Neuronal stem cell (in vitro differentiated cells): ENCODE measurements at regions not wholly inside any gene's neighbourhood (a gene's known extent, or its start where the extent isn't known, plus 50 kb on each side); places are given as distances from the start of the nearest gene placed in this dataset.

ENCODE experiments used
- DNase-seq: peaks from one replicate; pipeline ENCODE4 v3.0.0-alpha.2; 2013; ENCODE audit warnings: low spot score
- H2AFZ ChIP-seq: one replicate; pipeline ENCODE4 v1.6.1; 2013; ENCODE audit warnings: mild to moderate bottlenecking, low read length, inconsistent platforms
- H2AK5ac ChIP-seq: 2 replicates; pipeline ENCODE4 v1.6.1; 2013; ENCODE audit warnings: low read depth, mild to moderate bottlenecking, inconsistent platforms, low read length, moderate library complexity, mixed read lengths
- H2BK120ac ChIP-seq: 2 replicates; pipeline ENCODE4 v1.6.1; 2013; ENCODE audit warnings: low read depth, mild to moderate bottlenecking, inconsistent platforms, low read length, moderate library complexity, mixed read lengths
- H2BK12ac ChIP-seq: one replicate; pipeline ENCODE4 v1.6.1; 2013; ENCODE audit warnings: low read length, inconsistent platforms
- H2BK15ac ChIP-seq: 2 replicates; pipeline ENCODE4 v1.6.1; 2013; ENCODE audit warnings: mild to moderate bottlenecking, low read length, inconsistent platforms, mixed read lengths
- H2BK5ac ChIP-seq: one replicate; pipeline ENCODE4 v1.6.1; 2013; ENCODE audit warnings: inconsistent platforms, mild to moderate bottlenecking, low read length, moderate library complexity
- H3K14ac ChIP-seq: one replicate; pipeline ENCODE4 v1.6.1; 2013; ENCODE audit warnings: low read length, inconsistent platforms
- H3K18ac ChIP-seq: 2 replicates; pipeline ENCODE4 v1.6.1; 2013; ENCODE audit warnings: low read length, inconsistent platforms
- H3K23ac ChIP-seq: 2 replicates; pipeline ENCODE4 v1.6.1; 2013; ENCODE audit warnings: low read depth, mild to moderate bottlenecking, mixed read lengths, low read length, inconsistent platforms; ENCODE audit not compliant: poor library complexity
- H3K27ac ChIP-seq: replicated peaks from 3 replicates; pipeline ENCODE4 v1.5.1; 2013; ENCODE audit warnings: low read length, inconsistent platforms
- H3K27me3 ChIP-seq, 3 experiments: 2 replicates each; pipeline ENCODE4 v1.6.1; 2013; ENCODE audit warnings: low read length in 3 of 3, mild to moderate bottlenecking in 2 of 3, inconsistent platforms in 1 of 3, low read depth in 1 of 3, mixed read lengths in 1 of 3, moderate library complexity in 1 of 3; ENCODE audit not compliant: control insufficient read depth in 3 of 3, insufficient read depth in 3 of 3
- H3K36me3 ChIP-seq, 2 donors: replicated peaks in 1 of 2; 2 replicates each; pipeline ENCODE4 v1.6.1; 2013; ENCODE audit warnings: low read length in 2 of 2; ENCODE audit not compliant: control insufficient read depth in 2 of 2, insufficient read depth in 2 of 2
- H3K4ac ChIP-seq: 2 replicates; pipeline ENCODE4 v1.6.1; 2013; ENCODE audit warnings: inconsistent platforms, mild to moderate bottlenecking, low read length, moderate library complexity
- H3K4me1 ChIP-seq, 2 donors: 1 replicate in 1 of 2; 2 replicates in 1 of 2; pipeline ENCODE4 v1.6.1; 2013; ENCODE audit warnings: low read length in 2 of 2, low read depth in 1 of 2; ENCODE audit not compliant: control insufficient read depth in 2 of 2, insufficient read depth in 1 of 2
- H3K4me2 ChIP-seq: one replicate; pipeline ENCODE4 v1.6.1; 2013; ENCODE audit warnings: mild to moderate bottlenecking, low read length, inconsistent platforms; ENCODE audit not compliant: insufficient read depth, poor library complexity, severe bottlenecking
- H3K4me3 ChIP-seq, 2 donors: 2 replicates each; pipeline ENCODE4 v1.5.1; 2013; ENCODE audit warnings: low read length in 2 of 2, mild to moderate bottlenecking in 2 of 2, inconsistent platforms in 1 of 2, moderate library complexity in 1 of 2
- H3K79me1 ChIP-seq: one replicate; pipeline ENCODE4 v1.6.1; 2013; ENCODE audit warnings: low read depth, mild to moderate bottlenecking, inconsistent platforms, low read length, moderate library complexity
- H3K9ac ChIP-seq: one replicate; pipeline ENCODE4 v1.6.1; 2013; ENCODE audit warnings: mild to moderate bottlenecking, low read depth, low read length, inconsistent platforms; ENCODE audit not compliant: poor library complexity
- H3K9me3 ChIP-seq, 2 donors: replicated peaks in 1 of 2; 2 replicates each; pipeline versions ENCODE3 to v1.6.1; 2013; ENCODE audit warnings: low read length in 2 of 2, mild to moderate bottlenecking in 2 of 2, inconsistent platforms in 1 of 2, low read depth in 1 of 2, mixed read lengths in 1 of 2, moderate library complexity in 1 of 2; ENCODE audit not compliant: control insufficient read depth in 2 of 2, insufficient read depth in 1 of 2
- H4K8ac ChIP-seq: one replicate; pipeline ENCODE4 v1.6.1; 2013; ENCODE audit warnings: low read depth, mild to moderate bottlenecking, inconsistent platforms, low read length, moderate library complexity
- H4K91ac ChIP-seq: one replicate; pipeline ENCODE4 v1.6.1; 2013; ENCODE audit warnings: low read length, low read depth, mild to moderate bottlenecking, inconsistent platforms; ENCODE audit not compliant: poor library complexity
- WGBS, 2 donors: extraction: QIAGEN DNeasy Blood & Tissue Kit; methylation state at CpG; one replicate each; pipeline ENCODE4 v1.1.7; 2013; ENCODE audit warnings: missing lambda C conversion rate in 2 of 2, mixed read lengths in 1 of 2; ENCODE audit not compliant: insufficient read length in 2 of 2, insufficient replicate concordance in 1 of 2; ENCODE audit errors: extremely low coverage in 2 of 2; 5-methylcytosine and 5-hydroxymethylcytosine counted together

DNA sequence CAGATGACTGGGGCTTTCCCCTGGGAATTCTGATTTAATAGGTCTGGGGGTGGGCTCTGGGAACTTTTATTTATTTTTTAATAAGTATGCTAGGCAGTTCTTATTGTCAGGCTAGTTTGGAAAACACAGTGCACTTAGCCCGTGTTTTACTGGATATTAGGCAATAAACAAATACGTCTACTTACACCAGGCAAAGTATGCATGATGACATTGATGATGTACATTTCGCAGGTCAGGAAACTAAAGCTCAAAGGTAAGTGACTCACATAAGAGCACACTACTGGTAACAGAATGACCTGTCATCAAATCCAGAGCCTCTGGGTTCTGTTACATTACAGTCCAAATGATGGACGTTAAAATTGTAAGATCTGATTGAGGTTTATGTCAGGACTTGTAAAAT, 144.4 kb upstream of the EXOC2 start:
- H3K18ac ChIP-seq = no peak overlapping the region
- peaks cover 0 to 16% of the 10 kb centered on the region in 2 donors for H3K9me3 ChIP-seq
- no peaks in the 10 kb centered on the region for H3K27me3 ChIP-seq
- H2BK12ac ChIP-seq = no peak overlapping the region
- H3K27ac ChIP-seq = no peak overlapping the region
- H2AK5ac ChIP-seq = no peak overlapping the region
- H3K23ac ChIP-seq = no peak overlapping the region
- H3K36me3 ChIP-seq = no peaks in the 10 kb centered on the region
- H3K4me3 ChIP-seq = no peak overlapping the region
- no peak for DNase-seq
- H3K79me1 ChIP-seq = no peaks in the 10 kb centered on the region
- no peak overlapping the region for H2AFZ ChIP-seq
- no peak overlapping the region for H3K4ac ChIP-seq
- H2BK120ac ChIP-seq = no peak overlapping the region
- no peak overlapping the region for H4K91ac ChIP-seq
- H3K4me2 ChIP-seq = no peak overlapping the region
- no peak overlapping the region for H2BK15ac ChIP-seq
- H4K8ac ChIP-seq = no peak overlapping the region
- H2BK5ac ChIP-seq = no peak overlapping the region
- H3K4me1 ChIP-seq = peaks cover 2 to 17% of the 10 kb centered on the region in 2 donors
- H3K9ac ChIP-seq = no peak overlapping the region
- no CpG with 5 or more reads among the region's 4 CpGs for WGBS, 2 donors
- H3K14ac ChIP-seq = no peak overlapping the region

GRCh38 chr6:836276-836853, 143.4 kb upstream of the EXOC2 start:
- no peak overlapping the region for H3K27ac ChIP-seq

GRCh38 chr6:835476-836160, 142.7 kb upstream of the EXOC2 start:
- Histone ChIP-seq H3K14ac (no peak overlapping the region), H4K91ac (no peak overlapping the region), H4K8ac (no peak overlapping the region), H3K79me1 (no peaks in the 10 kb centered on the region), H3K4me1 (peaks cover 2 to 7% of the 10 kb centered on the region in 2 donors), H3K27ac (no peak overlapping the region), H2BK12ac (no peak overlapping the region), H2BK15ac (no peak overlapping the region), H2BK5ac (no peak overlapping the region), H2BK120ac (no peak overlapping the region), H3K27me3 (no peaks in the 10 kb centered on the region), H3K9me3 (peaks cover 0 to 20% of the 10 kb centered on the region in 2 donors), H3K18ac (no peak overlapping the region), H3K23ac (no peak overlapping the region), H3K4me2 (no peak overlapping the region), H2AFZ (peak overlapping the region; percentile 16), H3K36me3 (no peaks in the 10 kb centered on the region), H3K4me3 (no peak overlapping the region), H3K4ac (no peak overlapping the region), H3K9ac (no peak overlapping the region), H2AK5ac (no peak overlapping the region)
- WGBS, 2 donors = no CpG with 5 or more reads among the region's 3 CpGs
- no peak for DNase-seq

More at GRCh38 chr6:836276-836853, 143.4 kb upstream of the EXOC2 start:
- no peak overlapping the region for H3K14ac ChIP-seq
- no peak overlapping the region for H2BK15ac ChIP-seq
- no peaks in the 10 kb centered on the region for H3K27me3 ChIP-seq
- H2BK12ac ChIP-seq = no peak overlapping the region
- no peak overlapping the region for H4K91ac ChIP-seq
- no peak overlapping the region for H4K8ac ChIP-seq
- H2AK5ac ChIP-seq = no peak overlapping the region
- H3K9ac ChIP-seq = no peak overlapping the region
- no peaks in the 10 kb centered on the region for H3K79me1 ChIP-seq
- no peak overlapping the region for H3K4me3 ChIP-seq
- peaks cover 0 to 18% of the 10 kb centered on the region in 2 donors for H3K9me3 ChIP-seq
- DNase-seq = no peak
- no peak overlapping the region for H2BK120ac ChIP-seq
- no CpG with 5 or more reads among the region's 2 CpGs for WGBS, 2 donors
- no peak overlapping the region for H2BK5ac ChIP-seq
- no peaks in the 10 kb centered on the region for H3K36me3 ChIP-seq
- no peak overlapping the region for H3K4me2 ChIP-seq
- H3K23ac ChIP-seq = no peak overlapping the region
- H3K4ac ChIP-seq = no peak overlapping the region
- H2AFZ ChIP-seq = no peak overlapping the region
- H3K4me1 ChIP-seq = peaks cover 2 to 12% of the 10 kb centered on the region in 2 donors
- H3K18ac ChIP-seq = no peak overlapping the region

GRCh38 chr6:834866-835265, 141.9 kb upstream of the EXOC2 start:
- Histone ChIP-seq H2BK12ac (no peak overlapping the region), H3K79me1 (no peaks in the 10 kb centered on the region), H3K9ac (no peak overlapping the region)

More at GRCh38 chr6:834866-835265, 141.9 kb upstream of the EXOC2 start:
- Histone ChIP-seq H3K4me1 (peaks cover 2 to 7% of the 10 kb centered on the region in 2 donors), H2AFZ (peak overlapping the region; percentile 37), H3K9me3 (peaks cover 0 to 12% of the 10 kb centered on the region in 2 donors), H3K4me3 (no peak overlapping the region), H4K8ac (no peak overlapping the region), H3K18ac (no peak overlapping the region), H3K27ac (no peak overlapping the region), H4K91ac (no peak overlapping the region), H3K4ac (no peak overlapping the region), H2BK15ac (no peak overlapping the region), H2BK5ac (no peak overlapping the region), H3K36me3 (no peaks in the 10 kb centered on the region), H2AK5ac (no peak overlapping the region), H3K14ac (no peak overlapping the region), H3K27me3 (no peaks in the 10 kb centered on the region), H2BK120ac (no peak overlapping the region), H3K23ac (no peak overlapping the region), H3K4me2 (no peak overlapping the region)
- no CpG with 5 or more reads among the region's 2 CpGs for WGBS, 2 donors
- no peak for DNase-seq
